Heart left ventricle (tissue), 16 donors: ENCODE measurements at regions not wholly inside any gene's neighbourhood (a gene's known extent, or its start where the extent isn't known, plus 50 kb on each side); places are given as distances from the start of the nearest gene placed in this dataset.

ENCODE experiments used
- ATAC-seq, 4 donors: fragments of 200-7000 bp; cut with Tn5 transposase; one replicate each; pipeline ENCODE4 v1.9.1; 2020 to 2022; ENCODE audit warnings: moderate library complexity in 4 of 4, mild to moderate bottlenecking in 3 of 4, moderate number of reproducible peaks in 1 of 4
- DNase-seq, 5 donors: peaks; one replicate each; pipeline ENCODE4 v3.0.0-alpha.2; 2020
- H3K27ac ChIP-seq, 12 donors: fragments of 200-600 bp; sonication (generic) in 4 of 12; one replicate each; pipeline versions ENCODE4 v1.5.0 to v1.8.0; 2016 to 2022; ENCODE audit warnings: mild to moderate bottlenecking in 2 of 12
- H3K27me3 ChIP-seq, 9 donors: fragments of 200-600 bp; sonication (generic) in 2 of 9; one replicate each; pipeline versions ENCODE4 v1.5.1 to v1.8.0; 2016 to 2022; ENCODE audit warnings: mild to moderate bottlenecking in 3 of 9
- H3K36me3 ChIP-seq, 9 donors: fragments of 200-600 bp; sonication (generic) in 2 of 9; one replicate each; pipeline versions ENCODE4 v1.5.0 to v1.8.0; 2018 to 2022; ENCODE audit warnings: mild to moderate bottlenecking in 2 of 9
- H3K4me1 ChIP-seq, 12 donors: fragments of 200-600 bp; sonication (generic) in 4 of 12; one replicate each; pipeline versions ENCODE4 v1.5.0 to v1.8.0; 2016 to 2022; ENCODE audit warnings: mild to moderate bottlenecking in 3 of 12
- H3K4me3 ChIP-seq, 12 donors: fragments of 200-600 bp; sonication (generic) in 4 of 12; one replicate each; pipeline versions ENCODE4 v1.5.0 to v1.8.0; 2017 to 2022; ENCODE audit warnings: mild to moderate bottlenecking in 9 of 12, moderate library complexity in 4 of 12
- H3K9me3 ChIP-seq, 12 donors: fragments of 200-600 bp; sonication (generic) in 4 of 12; one replicate each; pipeline versions ENCODE4 v1.5.0 to v1.8.0; 2016 to 2022; ENCODE audit warnings: mild to moderate bottlenecking in 1 of 12
- CTCF ChIP-seq, 12 donors: fragments of 200-600 bp; sonication (generic) in 4 of 12; IDR thresholded peaks; one replicate each; pipeline versions ENCODE4 v1.5.0 to v1.8.0; 2018 to 2022; ENCODE audit warnings: antibody characterized with exemption in 12 of 12, mild to moderate bottlenecking in 5 of 12
- POLR2A ChIP-seq, 2 donors: fragments of 450-650 bp; IDR thresholded peaks; one replicate each; pipeline ENCODE4 v1.6.1; 2017; ENCODE audit warnings: antibody characterized with exemption in 2 of 2, mild to moderate bottlenecking in 2 of 2, moderate library complexity in 2 of 2
- WGBS, 4 donors: extraction: QIAGEN DNeasy Blood & Tissue Kit in 2 of 4; methylation state at CpG; one replicate each; pipeline versions ENCODE4 v1.1.5 to v1.1.7; 2013 to 2018; 5-methylcytosine and 5-hydroxymethylcytosine counted together
- intact Hi-C, 10 donors: fragments of 100-400 bp; cut with DNase I; formaldehyde crosslinking; loops; one replicate each; pipeline versions ENCODE4 v1.11.1 to v1.14.2; 2022
- donor health status: ischemic (EF 13 %, LVEDD 7.1; RV severe dilation, severe dysfunction).
- donor health status: healthy with polysubstance abuse.
- donor health status: DM: no; HTN: yes; CAD: no.
- donor health status: DM: no; HTN: no; CAD: no.
- donor health status: ischemic (EF 25% LVEDD 6.9; RV normal size, moderate dysfunction).
- donor health status: ischemic (EF 25% LVEDD 5.7; RV mildly dilated, moderate dysfunction).
- donor health status: healthy.
- donor health status: DM: yes; HTN: yes; CAD: no.
- donor health status: ischemic (EF 35%, LVEDD 5.7; RV mildly dilated, moderate dysfunction).
- donor health status: nonischemic (EF 11% LVEDD 7.7; RV severe dilation, severe dysfunction).
- donor health status: DM: yes; HTN: yes; CAD: no.
- donor health status: PGD.
- donor health status: ischemic (EF 29% LVEDD 5.4; RV normal size, mild dysfunction).
- donor health status: nonischemic (EF 23%, LVEDD 6.1; RV moderate dilation, normal function).

GRCh38 chr5:38672059-38672788 lies 115.8 kb upstream of the LIFR start:
- intact Hi-C loops, result loop anchor here in 5 of 10 donors (5.0 to 10.0 kb wide), 4 partner anchors 133 to 230 kb away; no protein-coding TSS in a partner anchor
- WGBS, 4 donors, result 82 to 86% (median 83%) methylated on average over 5 of the region's 5 CpGs
- peaks cover 0 to 3% (median 0%) of the 10 kb centered on the region in 12 donors for H3K9me3 ChIP-seq
- peaks cover 0 to 3% (median 0%) of the 10 kb centered on the region in 12 donors for H3K4me1 ChIP-seq
- H3K27ac ChIP-seq, result no peak overlapping the region
- no peak overlapping the region for H3K4me3 ChIP-seq
- no peaks in the 10 kb centered on the region for H3K27me3 ChIP-seq
- no peaks in the 10 kb centered on the region for H3K36me3 ChIP-seq
- no peak for ATAC-seq
- DNase-seq, result no peak
- TF ChIP-seq CTCF (IDR thresholded peaks at IDR 0.05) (no peak), POLR2A (IDR thresholded peaks at IDR 0.05) (no peak)

DNA sequence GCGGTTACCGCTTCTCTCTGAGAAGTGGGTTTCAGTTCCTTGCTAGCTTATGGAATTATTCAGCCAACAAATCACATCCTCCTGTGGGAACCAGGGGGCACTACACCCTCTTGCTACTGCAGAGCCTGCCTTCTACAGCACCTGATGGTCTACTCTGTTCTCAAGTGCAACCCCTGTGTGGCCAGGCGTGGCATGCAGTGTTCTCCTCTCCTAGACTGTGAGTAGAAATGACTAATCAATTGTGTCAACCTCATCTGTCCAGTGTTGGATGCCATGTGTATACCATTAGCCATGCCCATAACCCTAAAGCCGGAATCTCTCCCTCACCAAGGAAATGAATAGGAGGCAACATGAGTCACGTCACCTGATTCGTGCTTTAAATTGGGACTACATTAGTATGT lies 117.2 kb upstream of the LIFR start:
- Histone ChIP-seq H3K36me3 (no peaks in the 10 kb centered on the region), H3K4me3 (no peak overlapping the region), H3K9me3 (peaks cover 0 to 3% (median 0%) of the 10 kb centered on the region in 12 donors), H3K27me3 (no peaks in the 10 kb centered on the region), H3K27ac (no peak overlapping the region), H3K4me1 (no peaks in the 10 kb centered on the region)
- DNase-seq (no peak), ATAC-seq (no peak)
- intact Hi-C loops, result loop anchor here in 5 of 10 donors (5.0 to 10.0 kb wide), 4 partner anchors 131 to 231 kb away; no protein-coding TSS in a partner anchor
- 95 to 98% (median 98%) methylated on average over 6 of the region's 6 CpGs for WGBS, 4 donors
- peak in 3 of 12 donors; percentile 12 to 25 (median 15) for TF ChIP-seq CTCF (IDR thresholded peaks at IDR 0.05)
- no peak for TF ChIP-seq POLR2A (IDR thresholded peaks at IDR 0.05)

- ATAC-seq, result no peak
- Histone ChIP-seq H3K27ac (no peak overlapping the region), H3K27me3 (no peaks in the 10 kb centered on the region), H3K36me3 (no peaks in the 10 kb centered on the region), H3K9me3 (peaks cover 0 to 3% (median 0%) of the 10 kb centered on the region in 12 donors), H3K4me1 (no peaks in the 10 kb centered on the region), H3K4me3 (no peak overlapping the region)
- DNase-seq, result no peak
- 95 to 100% (median 99%) methylated on average over 2 of the region's 2 CpGs for WGBS, 4 donors
- intact Hi-C loops, result loop anchor here in 1 of 10 donors (10.0 kb wide), 1 partner anchor 129 kb away; no protein-coding TSS in a partner anchor
- TF ChIP-seq POLR2A (IDR thresholded peaks at IDR 0.05), result no peak
- no peak for TF ChIP-seq CTCF (IDR thresholded peaks at IDR 0.05)
Observed at GRCh38 chr5:38675443-38675842, 119.0 kb upstream of the LIFR start.

- Histone ChIP-seq H3K27me3 (no peaks in the 10 kb centered on the region), H3K4me1 (peaks cover 0 to 5% (median 0%) of the 10 kb centered on the region in 12 donors), H3K4me3 (no peak overlapping the region), H3K9me3 (peaks cover 0 to 3% (median 0%) of the 10 kb centered on the region in 12 donors), H3K36me3 (no peaks in the 10 kb centered on the region), H3K27ac (no peak overlapping the region)
- TF ChIP-seq POLR2A (IDR thresholded peaks at IDR 0.05) (no peak), CTCF (IDR thresholded peaks at IDR 0.05) (no peak)
- no peak for ATAC-seq
- DNase-seq, result no peak
- intact Hi-C loops, result loop anchor here in 1 of 10 donors (10.0 kb wide), 1 partner anchor 127 kb away; no protein-coding TSS in a partner anchor
- WGBS, 4 donors, result 56 to 83% (median 71%) methylated on average over 2 of the region's 2 CpGs
Observed at GRCh38 chr5:38677636-38678035, 121.2 kb upstream of the LIFR start.
